OCI-LY1 (cell line): ENCODE measurements at regions not wholly inside any gene's neighbourhood (a gene's known extent, or its start where the extent isn't known, plus 50 kb on each side); places are given as distances from the start of the nearest gene placed in this dataset.

Experiments used
- H2AFZ ChIP-seq: fragments of 200-600 bp; sonication (generic), shearing (Covaris generic); 2 replicates; pipeline ENCODE4 v1.6.0; 2014; ENCODE audit warnings: antibody characterized with exemption, mild to moderate bottlenecking, low read length
- H3F3A ChIP-seq: fragments of 200-600 bp; sonication (generic), shearing (Covaris generic); 2 replicates; pipeline ENCODE4 v1.6.0; 2014; ENCODE audit warnings: mild to moderate bottlenecking, antibody characterized with exemption, low read length, moderate library complexity; ENCODE audit not compliant: insufficient read depth
- H3K27ac ChIP-seq: fragments of 200-600 bp; sonication (generic); 2 replicates; pipeline ENCODE4 v1.5.1; 2014; ENCODE audit warnings: low read length, mixed run types, mild to moderate bottlenecking, low read depth; ENCODE audit not compliant: poor library complexity, severe bottlenecking
- H3K27me3 ChIP-seq: fragments of 200-600 bp; sonication (generic); 2 replicates; pipeline ENCODE4 v1.6.0; 2014; ENCODE audit warnings: antibody characterized with exemption, mild to moderate bottlenecking, low read length, moderate library complexity; ENCODE audit not compliant: insufficient read depth
- H3K36me3 ChIP-seq: fragments of 200-600 bp; sonication (generic); 2 replicates; pipeline ENCODE4 v1.6.1; 2014; ENCODE audit warnings: mild to moderate bottlenecking, antibody characterized with exemption, low read length, moderate library complexity, mixed read lengths; ENCODE audit not compliant: insufficient read depth
- H3K4me1 ChIP-seq: fragments of 200-600 bp; sonication (generic); 2 replicates; pipeline ENCODE4 v1.5.1; 2014; ENCODE audit warnings: mild to moderate bottlenecking, low read length, moderate library complexity; ENCODE audit not compliant: insufficient read depth, severe bottlenecking
- H3K4me2 ChIP-seq: fragments of 200-600 bp; sonication (generic), shearing (Covaris generic); 2 replicates; pipeline ENCODE4 v1.6.1; 2014; ENCODE audit warnings: low read length
- H3K4me3 ChIP-seq: fragments of 200-600 bp; sonication (generic); 2 replicates; pipeline ENCODE4 v1.5.1; 2014; ENCODE audit warnings: low read length, low read depth, mild to moderate bottlenecking, mixed read lengths; ENCODE audit not compliant: poor library complexity, severe bottlenecking
- H3K79me2 ChIP-seq: fragments of 200-600 bp; shearing (Covaris generic); 2 replicates; pipeline ENCODE4 v1.6.1; 2016; ENCODE audit warnings: mixed run types, low read length, mixed read lengths; ENCODE audit not compliant: insufficient read depth
- H3K9ac ChIP-seq: fragments of 200-600 bp; sonication (generic), shearing (Covaris generic); 2 replicates; pipeline ENCODE4 v1.6.1; 2014; ENCODE audit warnings: mild to moderate bottlenecking, low read length, mixed read lengths
- H3K9me2 ChIP-seq: fragments of 200-600 bp; sonication (generic), shearing (Covaris generic); 2 replicates; pipeline ENCODE4 v1.6.1; 2014; ENCODE audit warnings: low read depth, mild to moderate bottlenecking, low read length, mixed read lengths
- H3K9me3 ChIP-seq: fragments of 200-600 bp; shearing (Covaris generic); 2 replicates; pipeline ENCODE4 v1.6.1; 2014; ENCODE audit warnings: low read length, mixed read lengths
- H4K20me1 ChIP-seq: fragments of 200-600 bp; sonication (generic), shearing (Covaris generic); 2 replicates; pipeline ENCODE4 v1.6.0; 2016; ENCODE audit warnings: mild to moderate bottlenecking, low read length; ENCODE audit not compliant: insufficient read depth
- EZH2 ChIP-seq: fragments of 200-600 bp; sonication (generic), shearing (Covaris generic); IDR thresholded peaks from 2 replicates; pipeline ENCODE4 v1.8.0; 2017; ENCODE audit warnings: borderline replicate concordance, mixed run types, mild to moderate bottlenecking, antibody characterized with exemption, low read length, moderate library complexity, mixed read lengths
- TF ChIP-seq, protein P1 (sequence below): fragments of 200-600 bp; sonication (generic), shearing (Covaris generic); IDR thresholded peaks from 2 replicates; pipeline ENCODE4 v1.5.1; 2017; ENCODE audit warnings: mild to moderate bottlenecking, antibody characterized with exemption, low read length, moderate library complexity, mixed read lengths

DNA sequence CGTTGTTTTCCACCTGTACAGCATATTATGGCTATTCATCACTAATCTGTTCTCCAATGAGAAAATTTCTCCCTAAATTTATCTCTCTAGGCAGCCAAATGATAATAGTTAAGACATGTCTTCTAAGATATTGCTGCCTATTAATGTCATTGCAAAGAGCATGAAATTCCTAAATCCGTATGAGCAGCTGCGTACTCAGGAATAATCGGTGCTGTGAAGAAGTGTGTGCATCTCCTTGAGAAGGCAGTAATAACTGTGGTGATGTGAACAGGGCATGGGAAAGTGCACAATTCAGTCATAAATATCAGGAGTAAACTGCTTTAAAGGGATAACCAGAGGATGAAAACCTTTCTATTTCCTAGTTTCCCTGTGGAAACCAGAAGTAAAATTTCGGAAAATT lies 112.2 kb downstream of the SLITRK5 start:
- Histone ChIP-seq H3K27ac (no peak overlapping the region), H3K9me3 (no peaks in the 10 kb centered on the region), H4K20me1 (no peaks in the 10 kb centered on the region), H3K4me1 (no peaks in the 10 kb centered on the region), H3F3A (no peaks in the 10 kb centered on the region), H3K79me2 (no peaks in the 10 kb centered on the region), H3K9ac (no peak overlapping the region), H3K9me2 (no peaks in the 10 kb centered on the region), H2AFZ (no peak overlapping the region), H3K36me3 (no peaks in the 10 kb centered on the region), H3K4me3 (no peak overlapping the region), H3K27me3 (no peaks in the 10 kb centered on the region), H3K4me2 (no peak overlapping the region)
- TF ChIP-seq, protein P1, sequence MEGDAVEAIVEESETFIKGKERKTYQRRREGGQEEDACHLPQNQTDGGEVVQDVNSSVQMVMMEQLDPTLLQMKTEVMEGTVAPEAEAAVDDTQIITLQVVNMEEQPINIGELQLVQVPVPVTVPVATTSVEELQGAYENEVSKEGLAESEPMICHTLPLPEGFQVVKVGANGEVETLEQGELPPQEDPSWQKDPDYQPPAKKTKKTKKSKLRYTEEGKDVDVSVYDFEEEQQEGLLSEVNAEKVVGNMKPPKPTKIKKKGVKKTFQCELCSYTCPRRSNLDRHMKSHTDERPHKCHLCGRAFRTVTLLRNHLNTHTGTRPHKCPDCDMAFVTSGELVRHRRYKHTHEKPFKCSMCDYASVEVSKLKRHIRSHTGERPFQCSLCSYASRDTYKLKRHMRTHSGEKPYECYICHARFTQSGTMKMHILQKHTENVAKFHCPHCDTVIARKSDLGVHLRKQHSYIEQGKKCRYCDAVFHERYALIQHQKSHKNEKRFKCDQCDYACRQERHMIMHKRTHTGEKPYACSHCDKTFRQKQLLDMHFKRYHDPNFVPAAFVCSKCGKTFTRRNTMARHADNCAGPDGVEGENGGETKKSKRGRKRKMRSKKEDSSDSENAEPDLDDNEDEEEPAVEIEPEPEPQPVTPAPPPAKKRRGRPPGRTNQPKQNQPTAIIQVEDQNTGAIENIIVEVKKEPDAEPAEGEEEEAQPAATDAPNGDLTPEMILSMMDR: no peak
- no peak for TF ChIP-seq EZH2

DNA sequence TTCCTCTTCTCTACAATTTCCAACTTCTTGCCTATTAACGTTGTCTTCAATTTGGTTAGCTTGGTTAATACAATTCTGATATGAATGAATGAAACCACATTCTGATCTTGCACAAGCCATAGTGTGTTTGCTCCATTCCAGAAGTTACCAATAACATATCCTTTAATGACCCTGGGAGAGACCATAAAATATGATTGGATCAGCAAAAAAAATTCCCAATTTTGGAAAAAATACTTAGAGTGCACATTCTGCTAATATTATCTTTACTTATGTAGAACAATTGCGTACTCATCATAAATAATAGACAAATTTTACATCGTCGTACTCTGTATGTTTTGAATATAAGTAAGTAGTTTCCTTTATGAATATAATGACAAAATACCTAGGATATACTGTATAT lies 117.2 kb downstream of the SLITRK5 start:
- Histone ChIP-seq H3K4me3 (no peak overlapping the region), H4K20me1 (no peaks in the 10 kb centered on the region), H3K27me3 (no peaks in the 10 kb centered on the region), H3K9me2 (no peaks in the 10 kb centered on the region), H2AFZ (no peak overlapping the region), H3F3A (no peaks in the 10 kb centered on the region), H3K4me2 (no peak overlapping the region), H3K36me3 (no peaks in the 10 kb centered on the region), H3K79me2 (no peaks in the 10 kb centered on the region), H3K9ac (no peak overlapping the region), H3K9me3 (no peaks in the 10 kb centered on the region), H3K27ac (no peak overlapping the region), H3K4me1 (no peaks in the 10 kb centered on the region)
- TF ChIP-seq EZH2: no peak
- TF ChIP-seq, protein P1: no peak

DNA sequence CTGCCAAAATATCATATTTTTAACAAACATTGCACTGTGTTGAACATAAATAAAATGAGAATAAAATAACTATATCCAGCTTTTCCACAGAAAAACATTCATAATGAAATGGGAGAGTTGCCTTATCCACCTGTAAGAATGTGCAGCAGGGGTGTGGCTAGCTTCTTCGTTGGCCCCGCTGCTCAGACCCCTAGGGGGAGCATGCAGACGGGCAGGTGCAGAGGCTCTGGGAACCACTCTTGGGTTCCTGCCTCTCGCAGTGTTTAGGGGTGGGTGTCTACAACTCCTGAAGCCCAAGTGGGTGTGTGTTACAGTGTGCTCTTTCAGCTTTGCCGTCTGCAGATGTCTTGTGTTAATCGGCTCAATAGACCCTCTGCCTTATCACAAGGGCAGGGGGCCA lies 121.7 kb downstream of the SLITRK5 start:
- no peak overlapping the region for H3K27ac ChIP-seq
- no peak overlapping the region for H3K4me2 ChIP-seq
- H4K20me1 ChIP-seq: no peaks in the 10 kb centered on the region
- no peak for TF ChIP-seq EZH2
- TF ChIP-seq, protein P1: no peak
- H2AFZ ChIP-seq: no peak overlapping the region
- H3K79me2 ChIP-seq: no peaks in the 10 kb centered on the region
- H3K4me3 ChIP-seq: no peak overlapping the region
- H3K9me2 ChIP-seq: no peaks in the 10 kb centered on the region
- no peak overlapping the region for H3K9ac ChIP-seq
- H3K36me3 ChIP-seq: no peaks in the 10 kb centered on the region
- no peaks in the 10 kb centered on the region for H3K27me3 ChIP-seq
- H3K4me1 ChIP-seq: no peaks in the 10 kb centered on the region
- no peaks in the 10 kb centered on the region for H3K9me3 ChIP-seq
- H3F3A ChIP-seq: no peaks in the 10 kb centered on the region; the same call in 1 of the 2 replicates
